SU-DHL-6 (cell line): ENCODE measurements at regions not wholly inside any gene's neighbourhood (a gene's known extent, or its start where the extent isn't known, plus 50 kb on each side); places are given as distances from the start of the nearest gene placed in this dataset.

Source experiments
- H2AFZ ChIP-seq: fragments of 200-600 bp; sonication (generic); 2 replicates; pipeline ENCODE4 v1.6.1; 2014; ENCODE audit warnings: low read depth, mild to moderate bottlenecking, moderate library complexity, mixed read lengths, antibody characterized with exemption, low read length; ENCODE audit not compliant: severe bottlenecking
- H3F3A ChIP-seq: fragments of 200-600 bp; shearing (Covaris generic); 2 replicates; pipeline ENCODE4 v1.6.0; 2016; ENCODE audit warnings: antibody characterized with exemption, mild to moderate bottlenecking; ENCODE audit not compliant: insufficient read depth
- H3K27ac ChIP-seq: fragments of 200-600 bp; sonication (generic); 2 replicates; pipeline ENCODE4 v1.5.1; 2016; ENCODE audit warnings: low read depth, mild to moderate bottlenecking, low read length, moderate library complexity, mixed read lengths
- H3K27me3 ChIP-seq: fragments of 200-600 bp; sonication (generic), shearing (Covaris generic); 2 replicates; pipeline ENCODE4 v1.6.0; 2014; ENCODE audit warnings: mild to moderate bottlenecking, low read length
- H3K36me3 ChIP-seq: fragments of 200-600 bp; sonication (generic); 2 replicates; pipeline ENCODE4 v1.6.1; 2014; ENCODE audit warnings: mild to moderate bottlenecking, low read length, mixed read lengths
- H3K4me2 ChIP-seq: fragments of 300-600, 200-600 bp; shearing (Covaris generic), sonication (generic); 2 replicates; pipeline ENCODE4 v1.6.0; 2014; ENCODE audit warnings: low read length, low read depth, mild to moderate bottlenecking; ENCODE audit not compliant: poor library complexity, severe bottlenecking
- H3K4me3 ChIP-seq: fragments of 200-600 bp; sonication (generic); 2 replicates; pipeline ENCODE4 v1.5.1; 2014; ENCODE audit warnings: antibody characterized with exemption, low read length, mild to moderate bottlenecking, mixed read lengths; ENCODE audit not compliant: insufficient read depth, poor library complexity, severe bottlenecking
- H3K79me2 ChIP-seq: fragments of 200-600 bp; sonication (generic); 2 replicates; pipeline ENCODE4 v1.6.1; 2014; ENCODE audit warnings: mild to moderate bottlenecking, low read length, moderate library complexity; ENCODE audit not compliant: insufficient read depth
- H3K9ac ChIP-seq: fragments of 200-600 bp; sonication (generic); 2 replicates; pipeline ENCODE4 v1.7.0; 2014; ENCODE audit warnings: mild to moderate bottlenecking, low read length
- H3K9me2 ChIP-seq: fragments of 200-600 bp; sonication (generic); replicated peaks from 2 replicates; pipeline ENCODE4 v1.6.1; 2014; ENCODE audit warnings: low read length; ENCODE audit not compliant: insufficient read depth
- H3K9me3 ChIP-seq: fragments of 200-600 bp; sonication (generic); 2 replicates; pipeline ENCODE4 v1.6.1; 2014; ENCODE audit warnings: low read length, mixed read lengths; ENCODE audit not compliant: insufficient read depth
- H4K20me1 ChIP-seq: fragments of 200-600 bp; sonication (generic); 2 replicates; pipeline ENCODE4 v1.6.1; 2014; ENCODE audit warnings: low read depth, mild to moderate bottlenecking, antibody characterized with exemption, low read length, moderate library complexity, mixed read lengths
- EZH2phosphoT487 ChIP-seq: fragments of 200-600 bp; sonication (generic), shearing (Covaris generic); conservative IDR thresholded peaks from 2 replicates; pipeline ENCODE4 v1.6.1; 2018; ENCODE audit warnings: mild to moderate bottlenecking, antibody characterized with exemption, low read length, moderate library complexity, mixed read lengths
- TF ChIP-seq, protein P1 (sequence below): fragments of 200-600 bp; sonication (generic); IDR thresholded peaks from one replicate; pipeline ENCODE4 v1.5.1; 2017; ENCODE audit warnings: antibody characterized with exemption, mild to moderate bottlenecking, low read length, moderate library complexity; ENCODE audit not compliant: insufficient read depth, poor library complexity, severe bottlenecking

DNA sequence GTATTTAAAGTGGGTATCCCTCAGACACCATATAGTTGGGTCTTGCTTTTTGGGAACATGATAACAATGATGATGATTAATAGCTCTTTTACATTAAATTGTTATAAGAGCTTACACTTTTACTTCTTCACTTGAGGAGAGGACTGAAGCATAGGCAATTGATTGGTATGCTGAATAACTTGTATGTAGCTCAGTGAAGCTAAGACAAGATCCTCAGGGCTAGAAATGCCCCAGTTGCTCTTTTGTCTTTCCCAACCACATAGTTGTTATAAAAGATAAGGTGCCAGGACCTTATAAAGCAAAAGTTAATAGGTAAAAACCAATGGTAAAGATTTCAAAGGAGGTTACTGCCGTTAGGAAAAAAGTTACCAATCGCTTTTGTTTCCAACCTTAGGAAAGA lies 123.4 kb downstream of the KCNK1 start:
- Histone ChIP-seq H2AFZ (no peak overlapping the region), H3K9me3 (no peaks in the 10 kb centered on the region), H3K27me3 (no peaks in the 10 kb centered on the region), H3K79me2 (no peaks in the 10 kb centered on the region), H3K9me2 (no peaks in the 10 kb centered on the region), H3K4me3 (no peak overlapping the region), H3F3A (no peaks in the 10 kb centered on the region), H3K9ac (no peak overlapping the region), H3K27ac (no peak overlapping the region), H3K4me2 (no peak overlapping the region), H4K20me1 (no peaks in the 10 kb centered on the region), H3K36me3 (no peaks in the 10 kb centered on the region)
- TF ChIP-seq, protein P1, sequence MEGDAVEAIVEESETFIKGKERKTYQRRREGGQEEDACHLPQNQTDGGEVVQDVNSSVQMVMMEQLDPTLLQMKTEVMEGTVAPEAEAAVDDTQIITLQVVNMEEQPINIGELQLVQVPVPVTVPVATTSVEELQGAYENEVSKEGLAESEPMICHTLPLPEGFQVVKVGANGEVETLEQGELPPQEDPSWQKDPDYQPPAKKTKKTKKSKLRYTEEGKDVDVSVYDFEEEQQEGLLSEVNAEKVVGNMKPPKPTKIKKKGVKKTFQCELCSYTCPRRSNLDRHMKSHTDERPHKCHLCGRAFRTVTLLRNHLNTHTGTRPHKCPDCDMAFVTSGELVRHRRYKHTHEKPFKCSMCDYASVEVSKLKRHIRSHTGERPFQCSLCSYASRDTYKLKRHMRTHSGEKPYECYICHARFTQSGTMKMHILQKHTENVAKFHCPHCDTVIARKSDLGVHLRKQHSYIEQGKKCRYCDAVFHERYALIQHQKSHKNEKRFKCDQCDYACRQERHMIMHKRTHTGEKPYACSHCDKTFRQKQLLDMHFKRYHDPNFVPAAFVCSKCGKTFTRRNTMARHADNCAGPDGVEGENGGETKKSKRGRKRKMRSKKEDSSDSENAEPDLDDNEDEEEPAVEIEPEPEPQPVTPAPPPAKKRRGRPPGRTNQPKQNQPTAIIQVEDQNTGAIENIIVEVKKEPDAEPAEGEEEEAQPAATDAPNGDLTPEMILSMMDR: no peak
- TF ChIP-seq EZH2phosphoT487: no peak

DNA sequence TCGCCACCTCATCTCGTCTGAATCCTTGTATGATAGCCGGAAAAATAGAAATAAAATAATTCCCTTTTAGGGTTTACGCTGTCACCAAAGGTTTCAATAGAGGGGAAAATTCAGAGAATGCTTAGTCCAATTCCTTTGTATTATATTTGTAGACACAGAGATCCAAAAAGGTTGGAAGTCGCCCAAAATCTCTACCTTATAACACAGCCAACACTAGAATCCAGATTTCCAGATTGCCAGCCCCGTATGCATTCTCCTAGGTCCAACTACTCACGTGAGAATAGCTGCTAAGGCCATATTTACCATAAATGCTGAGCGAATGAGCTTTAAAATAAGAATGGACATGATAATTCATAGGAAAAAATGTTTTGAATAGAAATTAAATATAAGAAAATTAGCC lies 124.5 kb downstream of the KCNK1 start:
- H3K27me3 ChIP-seq: no peaks in the 10 kb centered on the region
- no peak overlapping the region for H3K27ac ChIP-seq
- no peaks in the 10 kb centered on the region for H4K20me1 ChIP-seq
- H2AFZ ChIP-seq: no peak overlapping the region
- H3K36me3 ChIP-seq: no peaks in the 10 kb centered on the region
- H3K79me2 ChIP-seq: no peaks in the 10 kb centered on the region
- no peaks in the 10 kb centered on the region for H3F3A ChIP-seq
- no peak overlapping the region for H3K4me3 ChIP-seq
- no peak overlapping the region for H3K9ac ChIP-seq
- no peak for TF ChIP-seq EZH2phosphoT487
- TF ChIP-seq, protein P1: no peak
- no peak overlapping the region for H3K4me2 ChIP-seq
- no peaks in the 10 kb centered on the region for H3K9me2 ChIP-seq
- H3K9me3 ChIP-seq: no peaks in the 10 kb centered on the region

DNA sequence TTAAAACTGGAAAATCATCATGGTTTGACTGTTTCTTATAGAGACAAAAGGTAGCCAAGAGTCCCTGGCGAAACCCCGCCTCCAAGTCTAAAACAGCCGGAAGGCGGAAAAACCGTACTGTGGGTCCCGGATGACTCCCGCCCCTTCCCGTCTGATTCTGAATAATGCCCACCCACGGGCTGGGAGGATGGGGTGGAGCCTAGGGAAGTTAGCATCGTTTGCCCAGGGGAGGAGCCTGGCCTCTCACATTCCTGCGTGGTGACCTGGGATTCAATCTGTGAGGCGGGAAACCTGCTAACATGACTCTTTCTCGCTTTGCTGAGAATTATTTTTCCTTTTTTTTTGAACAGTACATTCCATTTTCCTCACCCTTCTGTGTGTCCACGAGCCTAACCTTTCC lies 124.9 kb downstream of the KCNK1 start:
- Histone ChIP-seq H3K27ac (no peak overlapping the region), H2AFZ (no peak overlapping the region), H3K27me3 (no peaks in the 10 kb centered on the region), H3K36me3 (no peaks in the 10 kb centered on the region), H3K79me2 (no peaks in the 10 kb centered on the region), H4K20me1 (no peaks in the 10 kb centered on the region), H3K4me3 (no peak overlapping the region), H3F3A (no peaks in the 10 kb centered on the region), H3K9me3 (no peaks in the 10 kb centered on the region), H3K9ac (no peak overlapping the region), H3K4me2 (no peak overlapping the region), H3K9me2 (no peaks in the 10 kb centered on the region)
- TF ChIP-seq, protein P1: no peak
- no peak for TF ChIP-seq EZH2phosphoT487
